Stimulated activated memory B cell treated with anti-CD40 and anti-IgM and Interleukin-4, amounts not matched to agents 10 μg/mL and 1 μg/mL and 100 μg/mL, for 72 hours (primary cell): ENCODE measurements at regions not wholly inside any gene's neighbourhood (a gene's known extent, or its start where the extent isn't known, plus 50 kb on each side); places are given as distances from the start of the nearest gene placed in this dataset.
A peak's percentile ranks its signal among the peaks of the same experiment; 100 is the strongest.
"Not testable (repeated sequence)": the region's sequence is repeated elsewhere in the genome, so short reads cannot be mapped to it uniquely, and the experiment has no call there.

Experiments
- ATAC-seq: fragments of 150-1000 bp; cut with Tn5 transposase; 2 replicates; pipeline ENCODE4 v1.10.0; 2021
- H3K27ac Mint-ChIP-seq: one replicate; pipeline ENCODE4 v1.8.0; 2022; ENCODE audit warnings: mild to moderate bottlenecking, mixed read lengths
- H3K27me3 Mint-ChIP-seq: one replicate; pipeline ENCODE4 v1.8.0; 2022; ENCODE audit warnings: mixed read lengths
- H3K36me3 Mint-ChIP-seq: one replicate; pipeline ENCODE4 v1.8.0; 2022; ENCODE audit warnings: mixed read lengths
- H3K4me1 Mint-ChIP-seq: one replicate; pipeline ENCODE4 v1.8.0; 2022; ENCODE audit warnings: mixed read lengths
- H3K4me3 Mint-ChIP-seq: one replicate; pipeline ENCODE4 v1.8.0; 2022; ENCODE audit warnings: mild to moderate bottlenecking, moderate library complexity, mixed read lengths
- H3K9me3 Mint-ChIP-seq: one replicate; pipeline ENCODE4 v1.8.0; 2022; ENCODE audit warnings: mixed read lengths

- no peak overlapping the region for H3K27ac Mint-ChIP-seq
- peaks cover 27% of the 10 kb centered on the region for H3K36me3 Mint-ChIP-seq
- peaks cover 4% of the 10 kb centered on the region for H3K4me1 Mint-ChIP-seq
- no peak for ATAC-seq
- peaks cover 5% of the 10 kb centered on the region for H3K9me3 Mint-ChIP-seq
- no peaks in the 10 kb centered on the region for H3K27me3 Mint-ChIP-seq
- H3K4me3 Mint-ChIP-seq: no peak overlapping the region
These were observed 136.5 kb downstream of the ZNF621 start for GRCh38 chr3:40661284-40661683.

GRCh38 chr3:40663280-40663679, 138.5 kb downstream of the ZNF621 start:
- H3K4me1 Mint-ChIP-seq: no peaks in the 10 kb centered on the region
- peaks cover under 1% of the 10 kb centered on the region for H3K9me3 Mint-ChIP-seq
- H3K36me3 Mint-ChIP-seq: peaks cover 13% of the 10 kb centered on the region
- H3K27ac Mint-ChIP-seq: no peak overlapping the region
- H3K4me3 Mint-ChIP-seq: no peak overlapping the region
- no peaks in the 10 kb centered on the region for H3K27me3 Mint-ChIP-seq
- ATAC-seq: no peak

- Mint-ChIP-seq H3K4me1 (peaks cover 7% of the 10 kb centered on the region), H3K27me3 (no peaks in the 10 kb centered on the region), H3K9me3 (peaks cover 3% of the 10 kb centered on the region), H3K27ac (no peak overlapping the region), H3K36me3 (peaks cover 18% of the 10 kb centered on the region), H3K4me3 (no peak overlapping the region)
- no peak for ATAC-seq
These were observed 144.4 kb downstream of the ZNF621 start for GRCh38 chr3:40669176-40669575.

GRCh38 chr3:40672861-40673260, 148.1 kb downstream of the ZNF621 start:
- no peak for ATAC-seq
- no peaks in the 10 kb centered on the region for H3K27me3 Mint-ChIP-seq
- peaks cover 7% of the 10 kb centered on the region for H3K4me1 Mint-ChIP-seq
- H3K9me3 Mint-ChIP-seq: peaks cover 13% of the 10 kb centered on the region
- peaks cover 21% of the 10 kb centered on the region for H3K36me3 Mint-ChIP-seq
- H3K4me3 Mint-ChIP-seq: no peak overlapping the region
- no peak overlapping the region for H3K27ac Mint-ChIP-seq

GRCh38 chr3:40677321-40677720, 152.6 kb downstream of the ZNF621 start:
- peaks cover 16% of the 10 kb centered on the region for H3K36me3 Mint-ChIP-seq
- H3K9me3 Mint-ChIP-seq: peaks cover 13% of the 10 kb centered on the region
- H3K4me1 Mint-ChIP-seq: peaks cover 32% of the 10 kb centered on the region
- no peak for ATAC-seq
- peak overlapping the region; percentile 33 for H3K27ac Mint-ChIP-seq
- no peaks in the 10 kb centered on the region for H3K27me3 Mint-ChIP-seq
- no peak overlapping the region for H3K4me3 Mint-ChIP-seq

GRCh38 chr3:40677749-40678148, 153.0 kb downstream of the ZNF621 start:
- Mint-ChIP-seq H3K9me3 (peaks cover 13% of the 10 kb centered on the region), H3K27ac (peak overlapping the region; percentile 33), H3K4me3 (no peak overlapping the region), H3K4me1 (peaks cover 32% of the 10 kb centered on the region), H3K27me3 (no peaks in the 10 kb centered on the region), H3K36me3 (peaks cover 16% of the 10 kb centered on the region)
- no peak for ATAC-seq

- Mint-ChIP-seq H3K4me1 (peaks cover 25% of the 10 kb centered on the region), H3K4me3 (no peak overlapping the region), H3K27me3 (no peaks in the 10 kb centered on the region), H3K36me3 (peaks cover 10% of the 10 kb centered on the region), H3K9me3 (peaks cover 11% of the 10 kb centered on the region), H3K27ac (no peak overlapping the region)
- ATAC-seq: peak; percentile 31
These were observed 154.5 kb downstream of the ZNF621 start for GRCh38 chr3:40679290-40679689.

GRCh38 chr3:40680685-40681657, 156.2 kb downstream of the ZNF621 start:
- Mint-ChIP-seq H3K27ac (peak overlapping the region; percentile 2), H3K36me3 (no peaks in the 10 kb centered on the region), H3K4me3 (no peak overlapping the region), H3K9me3 (no peaks in the 10 kb centered on the region), H3K27me3 (no peaks in the 10 kb centered on the region), H3K4me1 (peaks cover 25% of the 10 kb centered on the region)
- peak; percentile 88 for ATAC-seq

- peak; percentile 24 for ATAC-seq
- Mint-ChIP-seq H3K27ac (no peak overlapping the region), H3K9me3 (no peaks in the 10 kb centered on the region), H3K27me3 (no peaks in the 10 kb centered on the region), H3K4me3 (no peak overlapping the region), H3K4me1 (peaks cover 25% of the 10 kb centered on the region), H3K36me3 (no peaks in the 10 kb centered on the region)
These were observed 156.9 kb downstream of the ZNF621 start for GRCh38 chr3:40681658-40682055.

GRCh38 chr3:40689837-40690236, 165.1 kb downstream of the ZNF621 start:
- H3K27ac Mint-ChIP-seq: no peak overlapping the region
- H3K4me1 Mint-ChIP-seq: no peaks in the 10 kb centered on the region
- ATAC-seq: no peak
- H3K9me3 Mint-ChIP-seq: no peaks in the 10 kb centered on the region
- peaks cover 17% of the 10 kb centered on the region for H3K27me3 Mint-ChIP-seq
- H3K4me3 Mint-ChIP-seq: no peak overlapping the region
- H3K36me3 Mint-ChIP-seq: peaks cover 5% of the 10 kb centered on the region

- Mint-ChIP-seq H3K4me3 (no peak overlapping the region), H3K36me3 (peaks cover 5% of the 10 kb centered on the region), H3K9me3 (no peaks in the 10 kb centered on the region), H3K27me3 (peaks cover 17% of the 10 kb centered on the region), H3K27ac (no peak overlapping the region), H3K4me1 (no peaks in the 10 kb centered on the region)
- ATAC-seq: no peak
These were observed 166.1 kb downstream of the ZNF621 start for GRCh38 chr3:40690749-40691451.

- no peak overlapping the region for H3K4me3 Mint-ChIP-seq
- H3K27ac Mint-ChIP-seq: no peak overlapping the region
- no peaks in the 10 kb centered on the region for H3K9me3 Mint-ChIP-seq
- peaks cover 5% of the 10 kb centered on the region for H3K36me3 Mint-ChIP-seq
- no peak for ATAC-seq
- no peaks in the 10 kb centered on the region for H3K4me1 Mint-ChIP-seq
- H3K27me3 Mint-ChIP-seq: peaks cover 17% of the 10 kb centered on the region
These were observed 166.7 kb downstream of the ZNF621 start for GRCh38 chr3:40691452-40691861.

GRCh38 chr3:40695848-40696247, 171.1 kb downstream of the ZNF621 start:
- Mint-ChIP-seq H3K27ac (no peak overlapping the region), H3K9me3 (peaks cover 3% of the 10 kb centered on the region), H3K4me3 (no peak overlapping the region), H3K36me3 (no peaks in the 10 kb centered on the region), H3K4me1 (no peaks in the 10 kb centered on the region), H3K27me3 (no peaks in the 10 kb centered on the region)
- ATAC-seq: no peak

GRCh38 chr3:40698611-40699010, 173.9 kb downstream of the ZNF621 start:
- not testable (repeated sequence) for H3K4me1 Mint-ChIP-seq, ATAC-seq, H3K27me3 Mint-ChIP-seq, H3K4me3 Mint-ChIP-seq, H3K27ac Mint-ChIP-seq, H3K36me3 Mint-ChIP-seq
- H3K9me3 Mint-ChIP-seq: peaks cover 12% of the 10 kb centered on the region

GRCh38 chr3:40701016-40701588, 176.3 kb downstream of the ZNF621 start:
- Mint-ChIP-seq H3K36me3 (peaks cover 6% of the 10 kb centered on the region), H3K4me1 (no peaks in the 10 kb centered on the region), H3K9me3 (peaks cover 12% of the 10 kb centered on the region), H3K4me3 (no peak overlapping the region), H3K27me3 (no peaks in the 10 kb centered on the region), H3K27ac (no peak overlapping the region)
- no peak for ATAC-seq
